ENCODE measurements at regions not wholly inside any gene's neighbourhood (a gene's known extent, or its start where the extent isn't known, plus 50 kb on each side); places are given as distances from the start of the nearest gene placed in this dataset.

- Histone ChIP-seq H3K27me3 (ENCODE audit: control insufficient read depth, insufficient read depth, low read length) (no peaks in the 10 kb centered on the region), H3K4me1 (ENCODE audit: control insufficient read depth, insufficient read depth, low read length) (no peaks in the 10 kb centered on the region), H3K9me3 (ENCODE audit: control insufficient read depth, low read depth, low read length) (no peaks in the 10 kb centered on the region), H3K27ac (ENCODE audit: low read length) (no peak overlapping the region), H3K36me3 (ENCODE audit: control insufficient read depth, insufficient read depth, low read length) (no peaks in the 10 kb centered on the region), H3K4me3 (ENCODE audit: low read length) (no peak overlapping the region)
- no peak for DNase-seq
Measured at GRCh38 chr1:217186664-217187063, 444.2 kb downstream of the GPATCH2 start.

DNA sequence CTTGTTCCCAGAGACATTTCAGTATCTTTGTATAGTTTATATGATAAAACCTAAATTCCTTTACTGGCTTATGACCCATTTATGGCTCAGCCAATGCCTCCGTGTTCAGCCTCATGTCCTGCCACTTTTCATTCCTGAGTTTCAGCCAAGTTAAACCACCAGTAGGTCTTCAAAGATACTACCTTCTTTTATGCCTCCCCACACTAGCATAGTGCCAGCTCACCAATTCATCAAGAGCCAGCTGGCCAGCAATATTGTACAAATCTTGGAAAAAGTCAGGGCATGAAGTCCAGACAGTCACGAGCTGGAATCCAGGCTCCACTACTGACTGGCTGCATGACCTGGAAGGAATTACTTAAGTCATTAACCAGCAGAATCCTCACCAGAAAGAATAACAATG is 446.0 kb downstream of the GPATCH2 start:
- no peak overlapping the region for H3K4me3 ChIP-seq (ENCODE audit: low read length)
- H3K27ac ChIP-seq (ENCODE audit: low read length) = no peak overlapping the region
- no peaks in the 10 kb centered on the region for H3K36me3 ChIP-seq (ENCODE audit: control insufficient read depth, insufficient read depth, low read length)
- no peaks in the 10 kb centered on the region for H3K4me1 ChIP-seq (ENCODE audit: control insufficient read depth, insufficient read depth, low read length)
- DNase-seq = no peak
- no CpG with 5 or more reads among the region's 2 CpGs for WGBS (ENCODE audit: insufficient coverage, low lambda C conversion rate)
- no peaks in the 10 kb centered on the region for H3K27me3 ChIP-seq (ENCODE audit: control insufficient read depth, insufficient read depth, low read length)
- H3K9me3 ChIP-seq (ENCODE audit: control insufficient read depth, low read depth, low read length) = no peaks in the 10 kb centered on the region

DNA sequence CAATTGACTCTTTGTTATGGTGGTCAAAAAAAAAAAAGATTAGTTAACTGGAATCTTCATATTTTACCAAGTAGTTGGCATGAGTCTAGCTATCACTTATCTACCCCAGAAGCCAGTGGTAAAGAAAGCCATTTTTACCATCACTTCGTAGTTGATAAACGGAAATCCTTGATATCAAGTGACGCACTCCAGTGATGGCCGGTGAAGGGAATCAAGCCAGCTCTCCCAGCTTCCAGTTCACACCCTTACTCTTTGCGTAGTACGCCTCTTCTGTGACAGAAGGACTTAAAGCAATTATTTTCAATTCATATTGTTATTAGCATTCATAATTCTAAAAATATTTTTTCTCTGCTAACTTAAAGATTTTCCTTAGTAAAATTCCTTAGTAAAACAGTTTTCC is 447.9 kb downstream of the GPATCH2 start:
- Histone ChIP-seq H3K36me3 (ENCODE audit: control insufficient read depth, insufficient read depth, low read length) (no peaks in the 10 kb centered on the region), H3K4me3 (ENCODE audit: low read length) (no peak overlapping the region), H3K4me1 (ENCODE audit: control insufficient read depth, insufficient read depth, low read length) (no peaks in the 10 kb centered on the region), H3K9me3 (ENCODE audit: control insufficient read depth, low read depth, low read length) (no peaks in the 10 kb centered on the region), H3K27me3 (ENCODE audit: control insufficient read depth, insufficient read depth, low read length) (no peaks in the 10 kb centered on the region), H3K27ac (ENCODE audit: low read length) (no peak overlapping the region)
- 100% methylated on average over 2 of the region's 6 CpGs for WGBS (ENCODE audit: insufficient coverage, low lambda C conversion rate)
- DNase-seq = no peak

GRCh38 chr1:217181756-217182155 is 449.1 kb downstream of the GPATCH2 start:
- no peak overlapping the region for H3K27ac ChIP-seq (ENCODE audit: low read length)
- H3K4me3 ChIP-seq (ENCODE audit: low read length) = no peak overlapping the region
- DNase-seq = no peak
- H3K36me3 ChIP-seq (ENCODE audit: control insufficient read depth, insufficient read depth, low read length) = no peaks in the 10 kb centered on the region
- no peaks in the 10 kb centered on the region for H3K4me1 ChIP-seq (ENCODE audit: control insufficient read depth, insufficient read depth, low read length)
- no peaks in the 10 kb centered on the region for H3K27me3 ChIP-seq (ENCODE audit: control insufficient read depth, insufficient read depth, low read length)
- no peaks in the 10 kb centered on the region for H3K9me3 ChIP-seq (ENCODE audit: control insufficient read depth, low read depth, low read length)

- Histone ChIP-seq H3K27me3 (ENCODE audit: control insufficient read depth, insufficient read depth, low read length) (no peaks in the 10 kb centered on the region), H3K4me1 (ENCODE audit: control insufficient read depth, insufficient read depth, low read length) (no peaks in the 10 kb centered on the region), H3K36me3 (ENCODE audit: control insufficient read depth, insufficient read depth, low read length) (no peaks in the 10 kb centered on the region), H3K9me3 (ENCODE audit: control insufficient read depth, low read depth, low read length) (no peaks in the 10 kb centered on the region), H3K27ac (ENCODE audit: low read length) (no peak overlapping the region), H3K4me3 (ENCODE audit: low read length) (no peak overlapping the region)
- no peak for DNase-seq
- WGBS (ENCODE audit: insufficient coverage, low lambda C conversion rate) = 43% methylated on average over 1 of the region's 3 CpGs
Measured at GRCh38 chr1:217181176-217181746, 449.6 kb downstream of the GPATCH2 start.

DNA sequence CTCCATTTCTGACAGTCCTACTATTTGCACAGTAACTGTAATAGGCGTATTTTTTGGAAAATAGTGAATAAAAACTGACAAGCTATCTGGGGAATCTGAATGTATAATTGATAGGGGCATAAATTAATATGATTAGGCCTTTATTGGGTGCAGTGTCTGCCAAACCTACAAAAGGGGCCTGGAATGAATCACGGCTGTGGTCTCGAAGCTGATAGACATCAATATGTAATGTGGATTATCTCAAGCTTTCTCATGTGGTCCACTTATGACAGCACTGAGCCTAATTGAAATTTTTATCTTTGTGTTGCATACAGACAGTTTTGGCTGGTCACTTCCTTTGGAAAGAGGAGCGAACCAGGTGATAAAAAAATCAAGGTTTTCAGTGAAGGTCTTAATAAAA is 450.4 kb downstream of the GPATCH2 start:
- no peak overlapping the region for H3K27ac ChIP-seq (ENCODE audit: low read length)
- 89% methylated on average over 2 of the region's 4 CpGs for WGBS (ENCODE audit: insufficient coverage, low lambda C conversion rate)
- no peaks in the 10 kb centered on the region for H3K9me3 ChIP-seq (ENCODE audit: control insufficient read depth, low read depth, low read length)
- no peak for DNase-seq
- no peaks in the 10 kb centered on the region for H3K4me1 ChIP-seq (ENCODE audit: control insufficient read depth, insufficient read depth, low read length)
- no peak overlapping the region for H3K4me3 ChIP-seq (ENCODE audit: low read length)
- H3K27me3 ChIP-seq (ENCODE audit: control insufficient read depth, insufficient read depth, low read length) = no peaks in the 10 kb centered on the region
- no peaks in the 10 kb centered on the region for H3K36me3 ChIP-seq (ENCODE audit: control insufficient read depth, insufficient read depth, low read length)

GRCh38 chr1:217164403-217164802 is 441.2 kb upstream of the ESRRG start:
- H3K4me3 ChIP-seq (ENCODE audit: low read length) = no peak overlapping the region
- no peaks in the 10 kb centered on the region for H3K9me3 ChIP-seq (ENCODE audit: control insufficient read depth, low read depth, low read length)
- peaks cover 3% of the 10 kb centered on the region for H3K27me3 ChIP-seq (ENCODE audit: control insufficient read depth, insufficient read depth, low read length)
- no peak for DNase-seq
- no peak overlapping the region for H3K27ac ChIP-seq (ENCODE audit: low read length)
- H3K36me3 ChIP-seq (ENCODE audit: control insufficient read depth, insufficient read depth, low read length) = no peaks in the 10 kb centered on the region
- no peaks in the 10 kb centered on the region for H3K4me1 ChIP-seq (ENCODE audit: control insufficient read depth, insufficient read depth, low read length)
- 100% methylated on average over 3 of the region's 4 CpGs for WGBS (ENCODE audit: insufficient coverage, low lambda C conversion rate)

DNA sequence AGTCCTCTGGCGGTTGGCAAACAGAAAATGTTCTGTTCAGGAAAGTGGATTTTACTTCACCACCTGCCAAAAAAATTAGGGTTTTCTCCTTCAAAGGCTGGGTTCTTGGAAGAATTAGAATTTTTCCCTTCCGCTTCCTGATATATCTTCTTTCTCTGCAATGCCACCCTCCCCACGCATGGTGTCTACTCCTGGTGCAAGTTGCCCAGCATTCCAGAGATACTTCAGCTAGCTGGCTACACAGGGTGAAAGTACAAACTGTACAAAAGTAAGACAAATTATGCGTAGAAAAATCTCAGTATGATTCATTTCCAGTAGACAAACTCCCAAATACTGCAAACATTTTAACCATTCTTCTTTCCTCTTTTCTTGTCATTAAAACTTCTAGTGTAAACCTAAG is 430.1 kb upstream of the ESRRG start:
- WGBS (ENCODE audit: insufficient coverage, low lambda C conversion rate) = no CpG with 5 or more reads among the region's 4 CpGs
- DNase-seq = no peak
- Histone ChIP-seq H3K27me3 (ENCODE audit: control insufficient read depth, insufficient read depth, low read length) (no peaks in the 10 kb centered on the region), H3K4me1 (ENCODE audit: control insufficient read depth, insufficient read depth, low read length) (no peaks in the 10 kb centered on the region), H3K36me3 (ENCODE audit: control insufficient read depth, insufficient read depth, low read length) (no peaks in the 10 kb centered on the region), H3K4me3 (ENCODE audit: low read length) (no peak overlapping the region), H3K27ac (ENCODE audit: low read length) (no peak overlapping the region), H3K9me3 (ENCODE audit: control insufficient read depth, low read depth, low read length) (peaks cover 3% of the 10 kb centered on the region)

DNA sequence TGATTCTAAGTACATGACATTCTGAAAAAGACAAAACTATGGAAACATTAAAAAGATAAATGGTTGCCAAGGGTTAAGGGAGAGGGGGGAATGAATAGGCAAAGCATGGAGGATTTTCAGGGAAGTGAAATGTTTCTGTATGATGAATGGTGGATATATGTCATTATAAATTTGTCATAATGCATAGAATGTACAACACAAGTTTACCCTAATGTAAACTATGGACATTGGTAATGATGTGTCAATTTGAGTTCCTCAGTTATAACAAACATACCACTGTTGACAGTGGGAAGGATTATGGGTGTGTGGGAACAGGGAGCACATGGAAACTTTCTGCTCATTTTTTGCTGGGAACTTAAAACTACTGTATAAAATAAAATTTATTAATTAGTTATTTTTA is 427.1 kb upstream of the ESRRG start:
- Histone ChIP-seq H3K27ac (ENCODE audit: low read length) (no peak overlapping the region), H3K4me1 (ENCODE audit: control insufficient read depth, insufficient read depth, low read length) (no peaks in the 10 kb centered on the region), H3K36me3 (ENCODE audit: control insufficient read depth, insufficient read depth, low read length) (no peaks in the 10 kb centered on the region), H3K27me3 (ENCODE audit: control insufficient read depth, insufficient read depth, low read length) (no peaks in the 10 kb centered on the region), H3K4me3 (ENCODE audit: low read length) (no peak overlapping the region), H3K9me3 (ENCODE audit: control insufficient read depth, low read depth, low read length) (peaks cover 3% of the 10 kb centered on the region)
- no peak for DNase-seq

- no CpG with 5 or more reads among the region's 2 CpGs for WGBS (ENCODE audit: insufficient coverage, low lambda C conversion rate)
- H3K4me1 ChIP-seq (ENCODE audit: control insufficient read depth, insufficient read depth, low read length) = no peaks in the 10 kb centered on the region
- H3K36me3 ChIP-seq (ENCODE audit: control insufficient read depth, insufficient read depth, low read length) = no peaks in the 10 kb centered on the region
- H3K27ac ChIP-seq (ENCODE audit: low read length) = no peak overlapping the region
- peaks cover 3% of the 10 kb centered on the region for H3K9me3 ChIP-seq (ENCODE audit: control insufficient read depth, low read depth, low read length)
- H3K4me3 ChIP-seq (ENCODE audit: low read length) = no peak overlapping the region
- no peak for DNase-seq
- no peaks in the 10 kb centered on the region for H3K27me3 ChIP-seq (ENCODE audit: control insufficient read depth, insufficient read depth, low read length)
Measured at GRCh38 chr1:217149791-217150190, 426.6 kb upstream of the ESRRG start.

- WGBS (ENCODE audit: insufficient coverage, low lambda C conversion rate) = no CpG with 5 or more reads among the region's 2 CpGs
- Histone ChIP-seq H3K9me3 (ENCODE audit: control insufficient read depth, low read depth, low read length) (peaks cover 2% of the 10 kb centered on the region), H3K36me3 (ENCODE audit: control insufficient read depth, insufficient read depth, low read length) (no peaks in the 10 kb centered on the region), H3K4me3 (ENCODE audit: low read length) (no peak overlapping the region), H3K27me3 (ENCODE audit: control insufficient read depth, insufficient read depth, low read length) (peaks cover 54% of the 10 kb centered on the region), H3K27ac (ENCODE audit: low read length) (no peak overlapping the region), H3K4me1 (ENCODE audit: control insufficient read depth, insufficient read depth, low read length) (peaks cover 15% of the 10 kb centered on the region)
- no peak for DNase-seq
Measured at GRCh38 chr1:217141711-217142110, 418.5 kb upstream of the ESRRG start.
